ENCODE measurements at regions not wholly inside any gene's neighbourhood (a gene's known extent, or its start where the extent isn't known, plus 50 kb on each side); places are given as distances from the start of the nearest gene placed in this dataset.

GRCh38 chr3:146680617-146681016 is 75.5 kb upstream of the PLSCR5 start:
- ChIA-PET CTCF (no interaction called here), POLR2A (ENCODE audit: unreplicated experiment) (no interaction called here)
- Histone ChIP-seq H2AFZ (ENCODE audit: low read length) (no peak overlapping the region), H3K27me3 (ENCODE audit: low read length) (0 out of 2 replicates have a peak, but pooled peaks cover 10% of the 10 kb centered on the region), H3K27ac (ENCODE audit: low read length) (no peak overlapping the region), H3K36me3 (ENCODE audit: low read depth, low read length) (no peaks in the 10 kb centered on the region), H3K4me2 (ENCODE audit: low read length) (no peak overlapping the region), H3K4me1 (ENCODE audit: insufficient read depth, low read length) (no peaks in the 10 kb centered on the region; the same call in 1 of the 2 replicates), H3K4me3 (ENCODE audit: low read length) (no peak overlapping the region), H4K20me1 (ENCODE audit: low read length) (no peaks in the 10 kb centered on the region), H3K9ac (ENCODE audit: low read length) (no peak overlapping the region), H3F3A (ENCODE audit: low read length, unreplicated experiment) (no peaks in the 10 kb centered on the region), H3K9me2 (replicated peaks; ENCODE audit: low read length) (no peaks in the 10 kb centered on the region), H3K79me2 (ENCODE audit: low read length) (no peaks in the 10 kb centered on the region), H3K9me3 (ENCODE audit: low read length) (no peaks in the 10 kb centered on the region)
- ATAC-seq (no peak), DNase-seq (no peak)
- BruUV-seq (replicated peaks): no TSS peak
- no peak for TF ChIP-seq CTCF (conservative IDR thresholded peaks at IDR 0.05; ENCODE audit: low read depth, low read length)
- no peak for TF ChIP-seq EZH2 (IDR thresholded peaks at IDR 0.05; ENCODE audit: low read length, unreplicated experiment)
- TF ChIP-seq EZH2phosphoT487 (IDR thresholded peaks at IDR 0.05; ENCODE audit: borderline replicate concordance, low read length): no peak
- intact Hi-C loops (cut with micrococcal nuclease): no loop called here

- Histone ChIP-seq H3K4me3 (ENCODE audit: low read length) (no peak overlapping the region), H3F3A (ENCODE audit: low read length, unreplicated experiment) (no peaks in the 10 kb centered on the region), H3K27ac (ENCODE audit: low read length) (no peak overlapping the region), H4K20me1 (ENCODE audit: low read length) (no peaks in the 10 kb centered on the region), H3K9me3 (ENCODE audit: low read length) (no peaks in the 10 kb centered on the region), H3K27me3 (ENCODE audit: low read length) (0 out of 2 replicates have a peak, but pooled peaks cover 10% of the 10 kb centered on the region), H3K9ac (ENCODE audit: low read length) (no peak overlapping the region), H2AFZ (ENCODE audit: low read length) (no peak overlapping the region), H3K4me2 (ENCODE audit: low read length) (no peak overlapping the region), H3K79me2 (ENCODE audit: low read length) (no peaks in the 10 kb centered on the region), H3K9me2 (replicated peaks; ENCODE audit: low read length) (no peaks in the 10 kb centered on the region), H3K4me1 (ENCODE audit: insufficient read depth, low read length) (no peaks in the 10 kb centered on the region; the same call in 1 of the 2 replicates), H3K36me3 (ENCODE audit: low read depth, low read length) (no peaks in the 10 kb centered on the region)
- no peak for ATAC-seq
- no peak for TF ChIP-seq CTCF (conservative IDR thresholded peaks at IDR 0.05; ENCODE audit: low read depth, low read length)
- no peak for TF ChIP-seq EZH2phosphoT487 (IDR thresholded peaks at IDR 0.05; ENCODE audit: borderline replicate concordance, low read length)
- BruUV-seq (replicated peaks): no TSS peak
- intact Hi-C loops (cut with micrococcal nuclease): no loop called here
- DNase-seq: no peak
- ChIA-PET POLR2A (ENCODE audit: unreplicated experiment) (no interaction called here), CTCF (no interaction called here)
Observed at GRCh38 chr3:146679995-146680394, 74.8 kb upstream of the PLSCR5 start.

GRCh38 chr3:146679191-146679590 is 74.0 kb upstream of the PLSCR5 start:
- 0 out of 2 replicates have a peak, but pooled peaks cover 10% of the 10 kb centered on the region for H3K27me3 ChIP-seq (ENCODE audit: low read length)
- no peak overlapping the region for H3K9ac ChIP-seq (ENCODE audit: low read length)
- no peaks in the 10 kb centered on the region for H3K36me3 ChIP-seq (ENCODE audit: low read depth, low read length)
- no peaks in the 10 kb centered on the region for H3K79me2 ChIP-seq (ENCODE audit: low read length)
- no peak overlapping the region for H3K4me2 ChIP-seq (ENCODE audit: low read length)
- no peak for DNase-seq
- H3K4me3 ChIP-seq (ENCODE audit: low read length): no peak overlapping the region
- H3F3A ChIP-seq (ENCODE audit: low read length, unreplicated experiment): no peaks in the 10 kb centered on the region
- ChIA-PET POLR2A (ENCODE audit: unreplicated experiment) (no interaction called here), CTCF (interaction anchor here (0.6 kb wide), 1 partner anchor 122 kb away, joined by 3 read pairs; no protein-coding TSS in a partner anchor)
- ATAC-seq: no peak
- intact Hi-C loops (cut with micrococcal nuclease): no loop called here
- no peak for TF ChIP-seq EZH2phosphoT487 (IDR thresholded peaks at IDR 0.05; ENCODE audit: borderline replicate concordance, low read length)
- TF ChIP-seq CTCF (conservative IDR thresholded peaks at IDR 0.05; ENCODE audit: low read depth, low read length): no peak
- TF ChIP-seq EZH2 (IDR thresholded peaks at IDR 0.05; ENCODE audit: low read length, unreplicated experiment): no peak
- H3K27ac ChIP-seq (ENCODE audit: low read length): no peak overlapping the region
- H4K20me1 ChIP-seq (ENCODE audit: low read length): no peaks in the 10 kb centered on the region
- H3K4me1 ChIP-seq (ENCODE audit: insufficient read depth, low read length): no peaks in the 10 kb centered on the region; the same call in 1 of the 2 replicates
- no peaks in the 10 kb centered on the region for H3K9me2 ChIP-seq (replicated peaks; ENCODE audit: low read length)
- H2AFZ ChIP-seq (ENCODE audit: low read length): no peak overlapping the region
- no TSS peak for BruUV-seq (replicated peaks)
- no peaks in the 10 kb centered on the region for H3K9me3 ChIP-seq (ENCODE audit: low read length)
